ENCODE measurements at regions not wholly inside any gene's neighbourhood (a gene's known extent, or its start where the extent isn't known, plus 50 kb on each side); places are given as distances from the start of the nearest gene placed in this dataset.

- TF ChIP-seq CTCF (IDR thresholded peaks at IDR 0.05; ENCODE audit: insufficient read depth, low read length) (no peak), POLR2AphosphoS5 (IDR thresholded peaks at IDR 0.05; ENCODE audit: low read depth) (no peak), GABPA (IDR thresholded peaks at IDR 0.05; ENCODE audit: low read depth) (no peak), REST (IDR thresholded peaks at IDR 0.05; ENCODE audit: insufficient replicate concordance, low read depth) (no peak), SPI1 (IDR thresholded peaks at IDR 0.05; ENCODE audit: borderline replicate concordance, low read depth) (no peak)
Observed at GRCh38 chr5:14090290-14090689, 52.9 kb upstream of the TRIO start.

Data from HL-60 (cell line).